A673 (cell line): ENCODE measurements at regions not wholly inside any gene's neighbourhood (a gene's known extent, or its start where the extent isn't known, plus 50 kb on each side); places are given as distances from the start of the nearest gene placed in this dataset.

Source experiments
- BruUV-seq: library from RNA; stranded (reverse); fragments of 400-500 nt; replicated peaks from 2 replicates; lab custom pipeline; 2021; lab: Mats Ljungman, UMichigan
- CTCF ChIA-PET: fragments of 300-600 bp; sonication (Branson Sonifier 250); formaldehyde crosslinking; loops from one replicate; lab custom pipeline; 2022; ENCODE audit warnings: antibody characterized with exemption; lab: Charles Lee
- POLR2A ChIA-PET: fragments of 300-600 bp; sonication (Branson Sonifier 250); formaldehyde crosslinking; loops from one replicate; lab custom pipeline; 2022; ENCODE audit warnings: antibody characterized with exemption; ENCODE audit not compliant: low non-redundant PET; lab: Charles Lee
- DNase-seq: peaks from one replicate; pipeline ENCODE4 v3.0.0-alpha.2; 2015; ENCODE audit warnings: low spot score
- H3K27ac ChIP-seq: fragments of 200-600 bp; sonication (generic); 2 replicates; pipeline ENCODE4 v1.5.1; 2016; ENCODE audit warnings: mixed run types, low read depth, mild to moderate bottlenecking, mixed read lengths, antibody characterized with exemption, low read length; ENCODE audit not compliant: poor library complexity, severe bottlenecking
- H3K27me3 ChIP-seq: fragments of 200-600 bp; sonication (generic); replicated peaks from 2 replicates; pipeline ENCODE4 v1.6.1; 2017; ENCODE audit warnings: mixed run types, low read depth, mild to moderate bottlenecking, mixed read lengths, antibody characterized with exemption, low read length; ENCODE audit not compliant: insufficient read depth, poor library complexity
- H3K36me3 ChIP-seq: fragments of 200-600 bp; sonication (generic); 2 replicates; pipeline ENCODE4 v1.6.1; 2016; ENCODE audit warnings: mixed run types, mild to moderate bottlenecking, mixed read lengths, antibody characterized with exemption, low read length; ENCODE audit not compliant: insufficient read depth, poor library complexity, severe bottlenecking
- H3K4me1 ChIP-seq: fragments of 200-600 bp; sonication (generic); 2 replicates; pipeline ENCODE4 v1.6.1; 2017; ENCODE audit warnings: mixed run types, mild to moderate bottlenecking, mixed read lengths, antibody characterized with exemption, low read length; ENCODE audit not compliant: insufficient read depth, poor library complexity, severe bottlenecking
- H3K4me3 ChIP-seq: fragments of 200-600 bp; sonication (generic); 2 replicates; pipeline ENCODE4 v1.5.1; 2016; ENCODE audit warnings: low read depth, mixed run types, mild to moderate bottlenecking, mixed read lengths, low read length; ENCODE audit not compliant: poor library complexity, severe bottlenecking
- H3K9me3 ChIP-seq: fragments of 200-600 bp; sonication (generic); 2 replicates; pipeline ENCODE4 v1.6.1; 2016; ENCODE audit warnings: mixed run types, low read depth, mild to moderate bottlenecking, mixed read lengths, antibody characterized with exemption, low read length; ENCODE audit not compliant: poor library complexity, severe bottlenecking
- CTCF ChIP-seq: fragments of 300-800, 200-600 bp; sonication (generic); conservative IDR thresholded peaks from 2 replicates; pipeline ENCODE4 v1.5.1; 2017; ENCODE audit warnings: low read depth, mild to moderate bottlenecking, antibody characterized with exemption, low read length, moderate library complexity, mixed read lengths
- EZH2 ChIP-seq: fragments of 200-600 bp; sonication (generic); IDR thresholded peaks from 2 replicates; pipeline ENCODE4 v1.6.1; 2017; ENCODE audit warnings: borderline replicate concordance, low read depth, mild to moderate bottlenecking, mixed read lengths, antibody characterized with exemption, low read length; ENCODE audit not compliant: poor library complexity, severe bottlenecking
- intact Hi-C: fragments of 100-400 bp; cut with micrococcal nuclease; formaldehyde crosslinking; loops from one replicate; pipeline ENCODE4 v1.10.0; 2022; ENCODE audit not compliant: unreplicated experiment

- no peak overlapping the region for H3K4me3 ChIP-seq
- no TSS peak for BruUV-seq
- no peaks in the 10 kb centered on the region for H3K9me3 ChIP-seq
- no peak overlapping the region for H3K27ac ChIP-seq
- no peaks in the 10 kb centered on the region for H3K36me3 ChIP-seq
- intact Hi-C loops = no loop called here
- ChIA-PET CTCF (no interaction called here), POLR2A (no interaction called here)
- DNase-seq = no peak
- peaks cover 20% of the 10 kb centered on the region for H3K4me1 ChIP-seq
- H3K27me3 ChIP-seq = no peaks in the 10 kb centered on the region
- TF ChIP-seq CTCF (no peak), EZH2 (no peak)
Measured at GRCh38 chr3:64943866-64944265, 256.1 kb upstream of the ADAMTS9 start.

GRCh38 chr3:64940596-64941348, 253.0 kb upstream of the ADAMTS9 start:
- TF ChIP-seq EZH2 = no peak
- TF ChIP-seq CTCF = no peak
- Histone ChIP-seq H3K4me1 (peaks cover 18% of the 10 kb centered on the region), H3K27ac (no peak overlapping the region), H3K9me3 (no peaks in the 10 kb centered on the region), H3K36me3 (no peaks in the 10 kb centered on the region), H3K27me3 (no peaks in the 10 kb centered on the region), H3K4me3 (no peak overlapping the region)
- no peak for DNase-seq
- intact Hi-C loops = no loop called here
- BruUV-seq = no TSS peak
- ChIA-PET CTCF (no interaction called here), POLR2A (no interaction called here)

- Histone ChIP-seq H3K9me3 (no peaks in the 10 kb centered on the region), H3K4me1 (peaks cover 10% of the 10 kb centered on the region), H3K27ac (no peak overlapping the region), H3K36me3 (no peaks in the 10 kb centered on the region), H3K4me3 (no peak overlapping the region), H3K27me3 (no peaks in the 10 kb centered on the region)
- intact Hi-C loops = no loop called here
- no peak for TF ChIP-seq CTCF
- no peak for TF ChIP-seq EZH2
- DNase-seq = no peak
- CTCF ChIA-PET = no interaction called here
- no TSS peak for BruUV-seq
- POLR2A ChIA-PET = no interaction called here
Measured at GRCh38 chr3:64939747-64940450, 252.1 kb upstream of the ADAMTS9 start.
